CD4-positive, alpha-beta T cell (primary cell): ENCODE measurements at regions not wholly inside any gene's neighbourhood (a gene's known extent, or its start where the extent isn't known, plus 50 kb on each side); places are given as distances from the start of the nearest gene placed in this dataset.

Experiments
- ATAC-seq: fragments of 200-7000 bp; cut with Tn5 transposase; one replicate; pipeline ENCODE4 v1.10.0; 2022; ENCODE audit warnings: mild to moderate bottlenecking; ENCODE audit not compliant: poor library complexity
- CTCF ChIA-PET: fragments of 350-600 bp; sonication (Branson Sonifier 250); formaldehyde crosslinking; loops from one replicate; lab custom pipeline; 2021; ENCODE audit warnings: antibody characterized with exemption, inconsistent platforms; lab: Charles Lee
- POLR2A ChIA-PET: fragments of 350-600 bp; sonication (Branson Sonifier 250); formaldehyde crosslinking; loops from one replicate; lab custom pipeline; 2021; ENCODE audit warnings: antibody characterized with exemption, inconsistent platforms; lab: Charles Lee
- DNase-seq, 14 experiments: peaks; one replicate each; pipeline ENCODE4 v3.0.0-alpha.2; 2013 to 2020; ENCODE audit warnings: mixed read lengths in 2 of 14
- H3K27ac ChIP-seq, 2 donors: one replicate each; pipeline versions ENCODE4 v1.5.1 to v1.7.0; 2013; ENCODE audit warnings: low read length in 2 of 2, low read depth in 1 of 2, mild to moderate bottlenecking in 1 of 2
- H3K27me3 ChIP-seq, 2 experiments: 1 replicate in 1 of 2; 2 replicates in 1 of 2; pipeline versions ENCODE4 v1.6.1 to v1.7.0; 2013; ENCODE audit warnings: low read length in 2 of 2, control low read depth in 1 of 2, mild to moderate bottlenecking in 1 of 2, moderate library complexity in 1 of 2; ENCODE audit not compliant: insufficient read depth in 2 of 2, control insufficient read depth in 1 of 2
- H3K36me3 ChIP-seq: one replicate; pipeline ENCODE4 v1.6.1; 2013; ENCODE audit warnings: low read length, control low read depth; ENCODE audit not compliant: insufficient read depth
- H3K4me1 ChIP-seq: one replicate; pipeline ENCODE4 v1.6.1; 2013; ENCODE audit warnings: low read length, control low read depth; ENCODE audit not compliant: insufficient read depth
- H3K4me3 ChIP-seq: one replicate; pipeline ENCODE4 v1.5.1; 2013; ENCODE audit warnings: mild to moderate bottlenecking, low read length, moderate library complexity
- H3K9me3 ChIP-seq, 2 experiments: 1 replicate in 1 of 2; 2 replicates in 1 of 2; pipeline versions ENCODE4 v1.6.1 to v1.7.0; 2013; ENCODE audit warnings: low read length in 2 of 2, mild to moderate bottlenecking in 2 of 2, control low read depth in 1 of 2, moderate library complexity in 1 of 2; ENCODE audit not compliant: control insufficient read depth in 1 of 2, insufficient read depth in 1 of 2
- H3K27ac Mint-ChIP-seq: one replicate; pipeline ENCODE4 v1.8.0; 2020; ENCODE audit warnings: mixed read lengths
- H3K27me3 Mint-ChIP-seq: one replicate; pipeline ENCODE4 v1.8.0; 2021; ENCODE audit warnings: mixed read lengths
- H3K36me3 Mint-ChIP-seq: one replicate; pipeline ENCODE4 v1.8.0; 2021; ENCODE audit warnings: low read depth, mixed read lengths
- H3K4me1 Mint-ChIP-seq: one replicate; pipeline ENCODE4 v1.8.0; 2021; ENCODE audit warnings: low read depth, mixed read lengths
- H3K4me3 Mint-ChIP-seq: one replicate; pipeline ENCODE4 v1.8.0; 2020; ENCODE audit warnings: mild to moderate bottlenecking, mixed read lengths
- H3K9me3 Mint-ChIP-seq: one replicate; pipeline ENCODE4 v1.8.0; 2020; ENCODE audit warnings: mixed read lengths
- CTCF ChIP-seq: fragments of 200-600 bp; IDR thresholded peaks from one replicate; pipeline ENCODE4 v1.8.0; 2022; ENCODE audit warnings: antibody characterized with exemption, mild to moderate bottlenecking
- intact Hi-C, 2 experiments: fragments of 100-400 bp; cut with DNase I in 1 of 2; cut with micrococcal nuclease in 1 of 2; formaldehyde crosslinking; loops; one replicate each; pipeline versions ENCODE4 v1.15.1 to v1.9.0; 2023 to 2025; cut with DNase I, micrococcal nuclease

- H3K36me3 Mint-ChIP-seq, result no peaks in the 10 kb centered on the region
- no peak overlapping the region for H3K27ac ChIP-seq
- no peak for TF ChIP-seq CTCF
- H3K4me3 Mint-ChIP-seq, result no peak overlapping the region
- no peaks in the 10 kb centered on the region for H3K4me1 ChIP-seq
- no peaks in the 10 kb centered on the region for H3K36me3 ChIP-seq
- H3K27ac Mint-ChIP-seq, result no peak overlapping the region
- no peaks in the 10 kb centered on the region for H3K9me3 Mint-ChIP-seq
- DNase-seq, result no peak
- no peaks in the 10 kb centered on the region for H3K27me3 Mint-ChIP-seq
- ATAC-seq, result no peak
- intact Hi-C loops, result no loop called here
- peaks cover 11% of the 10 kb centered on the region for H3K4me1 Mint-ChIP-seq
- H3K9me3 ChIP-seq, result no peaks in the 10 kb centered on the region
- no peaks in the 10 kb centered on the region for H3K27me3 ChIP-seq
- POLR2A ChIA-PET, result no interaction called here
- H3K4me3 ChIP-seq, result no peak overlapping the region
- CTCF ChIA-PET, result no interaction called here
These were observed 518.0 kb upstream of the MEF2C start for GRCh38 chr5:89401012-89401411.

GRCh38 chr5:89399548-89399947, 516.6 kb upstream of the MEF2C start:
- ATAC-seq (no peak), DNase-seq (peak in 2 of 14 experiments; percentile 10 to 35)
- Mint-ChIP-seq H3K4me1 (peaks cover 16% of the 10 kb centered on the region), H3K9me3 (no peaks in the 10 kb centered on the region), H3K36me3 (no peaks in the 10 kb centered on the region), H3K27me3 (no peaks in the 10 kb centered on the region), H3K27ac (no peak overlapping the region), H3K4me3 (no peak overlapping the region)
- Histone ChIP-seq H3K4me1 (no peaks in the 10 kb centered on the region), H3K27me3 (no peaks in the 10 kb centered on the region), H3K4me3 (no peak overlapping the region), H3K36me3 (no peaks in the 10 kb centered on the region), H3K9me3 (no peaks in the 10 kb centered on the region), H3K27ac (no peak overlapping the region)
- TF ChIP-seq CTCF, result no peak
- intact Hi-C loops, result no loop called here
- CTCF ChIA-PET, result no interaction called here
- POLR2A ChIA-PET, result no interaction called here

- H3K36me3 ChIP-seq, result no peaks in the 10 kb centered on the region
- ChIA-PET POLR2A (no interaction called here), CTCF (no interaction called here)
- H3K36me3 Mint-ChIP-seq, result no peaks in the 10 kb centered on the region
- no peak overlapping the region for H3K27ac Mint-ChIP-seq
- H3K27me3 Mint-ChIP-seq, result no peaks in the 10 kb centered on the region
- H3K27ac ChIP-seq, result no peak overlapping the region
- H3K4me1 ChIP-seq, result no peaks in the 10 kb centered on the region
- H3K4me1 Mint-ChIP-seq, result peaks cover 16% of the 10 kb centered on the region
- H3K4me3 Mint-ChIP-seq, result no peak overlapping the region
- intact Hi-C loops, result no loop called here
- H3K9me3 Mint-ChIP-seq, result no peaks in the 10 kb centered on the region
- no peaks in the 10 kb centered on the region for H3K9me3 ChIP-seq
- DNase-seq (peak in 3 of 14 experiments; percentile 3 to 47 (median 38)), ATAC-seq (no peak)
- no peak for TF ChIP-seq CTCF
- no peak overlapping the region for H3K4me3 ChIP-seq
- no peaks in the 10 kb centered on the region for H3K27me3 ChIP-seq
These were observed 514.1 kb upstream of the MEF2C start for GRCh38 chr5:89397096-89397495.
